ENCODE measurements at regions not wholly inside any gene's neighbourhood (a gene's known extent, or its start where the extent isn't known, plus 50 kb on each side); places are given as distances from the start of the nearest gene placed in this dataset.

GRCh38 chr7:68269405-68269804 lies 1272.8 kb downstream of the TYW1 start:
- Histone ChIP-seq H3K9ac (ENCODE audit: low read length) (no peak overlapping the region), H3K9me2 (replicated peaks; ENCODE audit: insufficient read depth, low read length) (no peaks in the 10 kb centered on the region), H3F3A (ENCODE audit: insufficient read depth, low read length) (no peaks in the 10 kb centered on the region), H3K27ac (ENCODE audit: low read length) (no peak overlapping the region), H3K9me3 (replicated peaks; ENCODE audit: insufficient read depth, low read length) (no peaks in the 10 kb centered on the region), H3K36me3 (replicated peaks; ENCODE audit: insufficient read depth, low read length) (no peaks in the 10 kb centered on the region), H3K27me3 (replicated peaks; ENCODE audit: insufficient read depth, low read length) (no peaks in the 10 kb centered on the region), H3K4me3 (ENCODE audit: low read length) (no peak overlapping the region), H3K4me2 (ENCODE audit: low read depth, low read length) (no peak overlapping the region), H3K4me1 (ENCODE audit: low read length) (no peaks in the 10 kb centered on the region; the same call in 1 of the 2 replicates), H2AFZ (ENCODE audit: low read length) (no peak overlapping the region), H4K20me1 (ENCODE audit: insufficient read depth, low read length) (no peaks in the 10 kb centered on the region), H3K79me2 (ENCODE audit: low read length) (no peaks in the 10 kb centered on the region)
- DNase-seq = no peak
- TF ChIP-seq CTCF (IDR thresholded peaks at IDR 0.05; ENCODE audit: low read length) (no peak), EZH2phosphoT487 (IDR thresholded peaks at IDR 0.05; ENCODE audit: low read length) (no peak), EZH2 (optimal IDR thresholded peaks at IDR 0.05; ENCODE audit: low read depth, low read length) (no peak)

- H3K27ac ChIP-seq (ENCODE audit: low read length) = no peak overlapping the region
- no peak overlapping the region for H3K4me3 ChIP-seq (ENCODE audit: low read length)
- H3K9me2 ChIP-seq (replicated peaks; ENCODE audit: insufficient read depth, low read length) = no peaks in the 10 kb centered on the region
- no peaks in the 10 kb centered on the region for H3K79me2 ChIP-seq (ENCODE audit: low read length)
- H3F3A ChIP-seq (ENCODE audit: insufficient read depth, low read length) = no peaks in the 10 kb centered on the region
- TF ChIP-seq CTCF (IDR thresholded peaks at IDR 0.05; ENCODE audit: low read length) = no peak
- no peak for TF ChIP-seq EZH2phosphoT487 (IDR thresholded peaks at IDR 0.05; ENCODE audit: low read length)
- TF ChIP-seq EZH2 (optimal IDR thresholded peaks at IDR 0.05; ENCODE audit: low read depth, low read length) = no peak
- no peaks in the 10 kb centered on the region for H3K36me3 ChIP-seq (replicated peaks; ENCODE audit: insufficient read depth, low read length)
- H3K4me1 ChIP-seq (ENCODE audit: low read length) = no peaks in the 10 kb centered on the region
- H3K9me3 ChIP-seq (replicated peaks; ENCODE audit: insufficient read depth, low read length) = no peaks in the 10 kb centered on the region
- no peak overlapping the region for H3K9ac ChIP-seq (ENCODE audit: low read length)
- no peaks in the 10 kb centered on the region for H4K20me1 ChIP-seq (ENCODE audit: insufficient read depth, low read length)
- H3K27me3 ChIP-seq (replicated peaks; ENCODE audit: insufficient read depth, low read length) = no peaks in the 10 kb centered on the region
- no peak overlapping the region for H3K4me2 ChIP-seq (ENCODE audit: low read depth, low read length)
- DNase-seq = no peak
- no peak overlapping the region for H2AFZ ChIP-seq (ENCODE audit: low read length)
These were observed 1275.9 kb downstream of the TYW1 start for GRCh38 chr7:68272507-68272906.

GRCh38 chr7:68276725-68277124 lies 1280.1 kb downstream of the TYW1 start:
- no peak for DNase-seq
- no peak overlapping the region for H3K4me3 ChIP-seq (ENCODE audit: low read length)
- H3K36me3 ChIP-seq (replicated peaks; ENCODE audit: insufficient read depth, low read length) = no peaks in the 10 kb centered on the region
- no peaks in the 10 kb centered on the region for H3K9me2 ChIP-seq (replicated peaks; ENCODE audit: insufficient read depth, low read length)
- no peak overlapping the region for H3K27ac ChIP-seq (ENCODE audit: low read length)
- H3K4me2 ChIP-seq (ENCODE audit: low read depth, low read length) = no peak overlapping the region
- H3K9me3 ChIP-seq (replicated peaks; ENCODE audit: insufficient read depth, low read length) = no peaks in the 10 kb centered on the region
- TF ChIP-seq EZH2phosphoT487 (IDR thresholded peaks at IDR 0.05; ENCODE audit: low read length) (no peak), EZH2 (optimal IDR thresholded peaks at IDR 0.05; ENCODE audit: low read depth, low read length) (no peak), CTCF (IDR thresholded peaks at IDR 0.05; ENCODE audit: low read length) (no peak)
- no peak overlapping the region for H3K9ac ChIP-seq (ENCODE audit: low read length)
- no peaks in the 10 kb centered on the region for H3K79me2 ChIP-seq (ENCODE audit: low read length)
- no peaks in the 10 kb centered on the region for H3K27me3 ChIP-seq (replicated peaks; ENCODE audit: insufficient read depth, low read length)
- H4K20me1 ChIP-seq (ENCODE audit: insufficient read depth, low read length) = no peaks in the 10 kb centered on the region
- no peaks in the 10 kb centered on the region for H3K4me1 ChIP-seq (ENCODE audit: low read length)
- H2AFZ ChIP-seq (ENCODE audit: low read length) = no peak overlapping the region
- H3F3A ChIP-seq (ENCODE audit: insufficient read depth, low read length) = no peaks in the 10 kb centered on the region
